GDM1 (cell line): ENCODE measurements at regions not wholly inside any gene's neighbourhood (a gene's known extent, or its start where the extent isn't known, plus 50 kb on each side); places are given as distances from the start of the nearest gene placed in this dataset.

Source experiments
- DNase-seq: peaks from one replicate; lab custom pipeline; 2025; lab: John Stamatoyannopoulos, UW

DNA sequence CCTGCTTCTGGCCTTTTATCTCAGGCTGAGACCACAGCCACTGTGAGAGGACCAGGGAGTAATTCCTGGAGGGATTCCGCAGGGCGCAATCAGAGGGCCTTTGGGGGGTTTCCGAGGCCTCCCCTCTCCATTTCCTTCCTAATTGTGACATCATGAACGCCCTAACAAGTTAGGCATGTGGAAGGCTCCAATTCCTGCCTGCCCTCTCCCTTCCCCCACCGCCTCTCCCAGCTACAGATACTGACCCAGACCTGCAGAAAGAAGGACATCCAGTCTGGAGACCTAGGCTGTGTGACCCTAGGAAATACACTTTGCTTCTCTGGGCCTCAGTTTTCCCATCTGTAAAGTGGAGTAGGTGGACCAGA lies 637.9 kb downstream of the MED13L start:
- no peak for DNase-seq

GRCh38 chr12:115638733-115639647 lies 638.5 kb downstream of the MED13L start:
- DNase-seq, result no peak

DNA sequence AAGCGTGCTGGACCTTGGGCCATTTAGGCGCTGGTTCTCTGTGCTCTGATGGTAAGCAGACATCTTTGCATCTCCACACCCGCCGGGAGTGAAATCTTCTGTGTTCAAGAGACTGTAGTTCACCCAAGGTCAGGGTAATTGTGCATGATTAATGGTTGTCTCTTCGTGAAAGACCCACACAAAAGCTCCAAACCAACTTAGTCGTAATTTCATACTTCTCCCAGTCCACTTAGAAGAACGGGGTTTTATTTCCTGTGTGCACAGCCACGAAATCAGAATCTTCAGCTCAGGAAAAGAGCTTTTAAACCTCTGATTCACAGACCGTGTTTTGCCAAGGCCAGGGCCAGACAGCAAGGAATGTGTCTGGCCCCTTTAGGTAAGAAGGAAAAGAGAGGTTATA lies 640.9 kb downstream of the MED13L start:
- DNase-seq, result no peak

DNA sequence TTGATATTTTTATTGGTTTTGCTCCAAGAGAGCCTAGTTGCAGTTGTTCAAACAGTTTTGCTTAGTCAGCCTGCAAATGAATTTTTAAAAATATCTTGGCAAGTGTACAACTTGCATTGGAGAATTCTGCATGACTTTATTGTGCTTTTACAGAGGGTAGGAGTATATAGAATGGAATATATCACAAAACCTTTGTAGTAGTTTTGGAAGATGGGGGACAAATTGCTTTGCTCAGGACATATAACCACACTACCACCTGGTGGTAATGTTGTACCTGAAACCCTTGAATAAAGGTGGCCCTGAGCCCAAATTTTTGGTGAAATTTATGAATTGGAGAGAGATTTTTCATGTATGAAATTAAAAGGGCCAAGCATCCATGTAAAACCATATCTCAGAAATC lies 645.2 kb downstream of the MED13L start:
- no peak for DNase-seq

GRCh38 chr12:115630136-115630535 lies 647.4 kb downstream of the MED13L start:
- no peak for DNase-seq

- no peak for DNase-seq
Observed at GRCh38 chr12:115626210-115626609, 651.3 kb downstream of the MED13L start.

DNA sequence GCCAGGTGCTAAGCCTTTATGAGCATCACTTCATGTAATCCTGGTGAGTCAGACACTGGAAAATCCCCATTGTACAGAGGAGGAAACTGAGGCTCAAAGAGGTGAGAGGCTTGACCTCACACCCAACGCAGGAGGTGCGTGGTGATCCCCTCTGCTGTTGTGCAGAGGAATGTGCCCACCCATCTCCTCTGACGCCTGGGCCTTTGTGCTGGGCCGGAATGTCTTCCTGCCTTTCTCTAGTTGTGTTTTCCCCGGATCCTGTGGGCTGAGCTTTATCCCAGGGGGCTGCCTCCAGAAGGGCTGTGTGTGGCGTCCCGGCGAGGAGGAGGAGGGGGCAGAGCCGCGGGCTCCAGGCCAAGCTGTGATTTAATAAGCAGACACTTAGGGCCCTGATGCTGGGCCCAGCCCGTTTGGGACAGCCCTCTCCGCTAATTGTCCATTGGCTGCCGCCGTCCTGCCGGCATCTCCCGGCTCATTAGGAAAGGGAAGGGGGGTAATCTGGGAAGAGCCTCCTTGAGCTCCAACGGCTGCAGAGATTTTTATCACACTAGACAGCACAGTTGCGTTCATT lies 653.6 kb downstream of the MED13L start:
- DNase-seq, result no peak

- DNase-seq, result no peak
Observed at GRCh38 chr12:115623275-115623674, 654.2 kb downstream of the MED13L start.

- DNase-seq, result no peak
Observed at GRCh38 chr12:115620816-115621215, 656.7 kb downstream of the MED13L start.

DNA sequence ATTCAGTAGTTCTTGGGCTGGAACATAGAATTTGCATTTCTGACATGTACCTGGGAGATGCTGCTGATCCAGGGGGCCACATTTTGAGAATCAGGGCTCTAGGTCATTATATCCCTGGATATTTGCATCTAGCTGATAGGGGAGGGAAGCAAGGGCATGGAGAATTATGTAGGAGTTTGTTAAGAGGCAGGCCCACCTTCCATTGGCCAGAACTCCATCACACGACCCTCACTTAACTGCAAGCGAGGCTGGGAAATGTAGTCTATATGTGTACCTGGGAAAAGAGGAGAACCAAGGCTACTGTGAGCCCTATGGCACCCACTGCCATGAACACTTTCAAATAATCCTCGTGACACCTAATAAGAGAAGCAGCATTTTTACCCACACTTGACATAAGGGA lies 657.6 kb downstream of the MED13L start:
- DNase-seq, result no peak

GRCh38 chr12:115619061-115619460 lies 658.4 kb downstream of the MED13L start:
- no peak for DNase-seq

- DNase-seq, result no peak
Observed at GRCh38 chr12:115618105-115618504, 659.4 kb downstream of the MED13L start.

GRCh38 chr12:115617391-115617790 lies 660.1 kb downstream of the MED13L start:
- DNase-seq, result no peak

GRCh38 chr12:115611477-115611876 lies 666.0 kb downstream of the MED13L start:
- no peak for DNase-seq

DNA sequence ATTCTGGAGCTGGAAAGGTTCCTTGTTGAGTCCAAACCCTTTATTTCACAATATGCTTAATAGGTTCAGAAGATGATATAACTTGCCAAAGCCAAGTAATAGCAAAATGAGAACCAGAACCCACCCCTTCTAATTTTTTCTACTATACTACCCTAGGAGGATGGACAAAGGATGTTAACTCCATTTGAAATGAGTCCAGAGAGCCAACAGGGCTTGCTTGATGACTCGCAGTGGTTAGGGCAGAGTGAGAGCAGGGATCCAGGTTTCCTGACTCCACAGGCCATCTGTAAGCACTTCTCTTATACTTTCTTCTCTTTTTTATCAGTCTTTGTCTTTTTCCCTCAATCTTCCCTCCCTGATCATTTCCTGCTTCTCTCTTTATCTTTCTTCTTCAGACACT lies 668.1 kb downstream of the MED13L start:
- DNase-seq, result no peak

DNA sequence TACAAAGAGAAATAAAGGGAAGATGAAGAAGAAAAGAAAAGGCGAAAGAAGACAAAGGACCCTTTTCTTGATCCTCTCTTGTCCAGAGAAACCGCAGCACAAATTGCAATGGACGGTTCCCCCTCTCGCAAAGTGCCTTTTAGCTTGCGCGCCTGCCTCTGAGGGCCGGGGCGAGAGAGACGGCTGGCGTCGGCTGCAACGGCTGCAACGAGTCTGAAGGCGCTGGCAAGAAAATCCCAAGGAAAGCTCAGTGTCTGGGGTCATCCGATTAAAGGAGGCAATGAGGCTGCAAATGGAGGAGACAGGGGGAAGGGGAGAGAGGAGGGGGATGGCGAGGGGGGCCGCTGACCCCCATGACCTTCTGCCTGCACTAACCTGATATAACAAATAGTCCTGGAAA lies 671.5 kb downstream of the MED13L start:
- no peak for DNase-seq

DNA sequence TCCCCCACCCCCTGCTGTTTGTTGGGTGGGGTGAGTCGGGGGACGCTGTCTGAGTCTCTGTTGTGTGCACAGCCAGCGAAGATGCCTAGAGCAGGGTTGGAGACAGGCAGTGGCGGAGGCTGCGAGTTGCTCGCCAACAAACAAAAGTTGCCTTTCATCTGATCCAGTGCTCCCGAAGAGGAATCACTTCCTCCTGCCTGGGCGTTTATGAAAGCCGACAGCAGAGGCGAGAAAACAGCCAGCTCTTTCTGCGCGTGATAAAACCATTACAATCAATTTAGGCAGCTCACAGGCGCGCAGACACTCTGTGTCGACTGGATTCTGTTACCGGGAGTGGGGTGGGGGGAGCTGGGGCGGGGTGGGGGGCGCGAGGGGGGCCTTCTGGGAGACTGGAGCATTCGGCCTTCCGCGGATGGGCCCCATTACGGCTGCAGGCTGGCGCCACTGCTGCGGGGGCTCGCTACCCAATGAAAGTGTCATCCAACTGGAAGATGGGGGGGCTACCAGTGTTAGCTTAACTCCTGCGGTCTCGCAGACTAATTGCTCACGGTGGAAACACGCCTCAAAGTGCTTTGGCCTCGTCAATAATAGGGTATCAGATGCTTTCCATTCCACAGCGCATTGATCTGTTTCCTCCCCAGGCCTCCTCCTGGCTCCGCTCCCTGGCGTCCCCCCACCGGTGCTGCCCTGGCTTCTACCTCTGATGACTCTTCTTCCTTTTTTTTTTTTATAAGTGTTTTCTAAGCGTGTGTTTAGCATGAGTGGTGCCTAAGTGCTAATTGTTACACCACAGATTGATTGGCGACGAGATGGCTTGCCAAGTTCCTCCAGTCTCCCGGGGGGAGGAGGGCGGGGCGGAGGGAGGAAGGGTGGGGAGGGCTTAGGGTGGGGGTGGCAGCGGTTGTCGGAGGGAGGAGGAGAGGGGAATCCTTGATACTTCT lies 678.4 kb downstream of the MED13L start:
- DNase-seq, result no peak

GRCh38 chr12:115597157-115597712 lies 680.3 kb downstream of the MED13L start:
- DNase-seq, result no peak

DNA sequence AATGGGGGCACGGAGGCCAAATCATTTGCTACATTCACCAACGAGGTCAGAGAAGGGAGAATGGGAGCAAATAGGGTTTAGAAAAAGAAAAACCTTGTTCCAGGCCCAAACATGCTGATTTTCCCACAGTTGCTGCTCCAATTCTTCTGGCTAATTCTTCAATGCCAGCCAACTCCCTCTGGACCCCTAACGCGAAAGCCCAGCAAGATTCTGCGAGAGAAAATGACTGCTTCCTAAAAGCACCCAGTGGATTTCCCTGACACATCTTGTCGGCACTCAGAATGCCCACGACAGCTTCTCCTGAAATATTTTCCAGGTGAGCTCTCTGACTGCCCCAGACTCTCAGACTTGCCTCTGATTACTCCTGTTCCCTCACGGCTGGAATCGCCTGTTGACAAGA lies 689.4 kb downstream of the MED13L start:
- DNase-seq, result no peak

- DNase-seq, result no peak
Observed at GRCh38 chr12:115584156-115584555, 693.3 kb downstream of the MED13L start.

GRCh38 chr12:115583591-115583990 lies 693.9 kb downstream of the MED13L start:
- DNase-seq, result no peak

- no peak for DNase-seq
Observed at GRCh38 chr12:115577401-115577800, 700.1 kb downstream of the MED13L start.
